DND-41 (cell line): ENCODE measurements at regions not wholly inside any gene's neighbourhood (a gene's known extent, or its start where the extent isn't known, plus 50 kb on each side); places are given as distances from the start of the nearest gene placed in this dataset.

Experiments
- ATAC-seq: fragments of 200-7000 bp; cut with Tn5 transposase; 3 replicates; pipeline ENCODE4 v1.9.1; 2021; ENCODE audit warnings: low read depth; ENCODE audit not compliant: insufficient read depth
- DNase-seq: peaks from one replicate; pipeline ENCODE4 v3.0.0-alpha.2; 2020
- H2AFZ ChIP-seq: 2 replicates; pipeline ENCODE4 v1.6.0; 2012; ENCODE audit warnings: low read depth, low read length
- H3K27ac ChIP-seq: 2 replicates; pipeline ENCODE4 v1.5.1; 2012; ENCODE audit warnings: low read length, inconsistent platforms
- H3K27me3 ChIP-seq: fragments of 200-600 bp; sonication (generic); 2 replicates; pipeline ENCODE4 v1.6.0; 2012; ENCODE audit warnings: low read length, mild to moderate bottlenecking, inconsistent platforms; ENCODE audit not compliant: insufficient read depth, poor library complexity
- H3K36me3 ChIP-seq: 2 replicates; pipeline ENCODE4 v1.5.1; 2012; ENCODE audit warnings: low read length, inconsistent platforms; ENCODE audit not compliant: insufficient read depth
- H3K4me1 ChIP-seq: 2 replicates; pipeline ENCODE4 v1.5.1; 2012; ENCODE audit warnings: mild to moderate bottlenecking, low read length; ENCODE audit not compliant: insufficient read depth
- H3K4me2 ChIP-seq: 2 replicates; pipeline ENCODE4 v1.6.0; 2012; ENCODE audit warnings: mild to moderate bottlenecking, moderate library complexity, low read length, inconsistent platforms; ENCODE audit not compliant: insufficient read depth
- H3K4me3 ChIP-seq, 2 experiments: fragments of 200-600 bp in 1 of 2; shearing (Covaris generic) in 1 of 2; 2 replicates each; pipeline ENCODE4 v1.5.1; 2012 to 2016; ENCODE audit warnings: inconsistent platforms in 2 of 2, low read length in 2 of 2, mild to moderate bottlenecking in 2 of 2, low read depth in 1 of 2, moderate library complexity in 1 of 2
- H3K79me2 ChIP-seq: 2 replicates; pipeline ENCODE4 v1.6.0; 2012; ENCODE audit warnings: low read length, inconsistent platforms; ENCODE audit not compliant: insufficient read depth
- H3K9ac ChIP-seq: 2 replicates; pipeline ENCODE4 v1.6.0; 2012; ENCODE audit warnings: low read depth, mild to moderate bottlenecking, inconsistent platforms, low read length, moderate library complexity
- H3K9me3 ChIP-seq: 2 replicates; pipeline ENCODE4 v1.5.1; 2012; ENCODE audit warnings: low read length, moderate library complexity, mild to moderate bottlenecking, inconsistent platforms; ENCODE audit not compliant: insufficient read depth, severe bottlenecking
- H4K20me1 ChIP-seq: 2 replicates; pipeline ENCODE4 v1.6.0; 2012; ENCODE audit warnings: low read length; ENCODE audit not compliant: insufficient read depth
- EZH2 ChIP-seq: IDR thresholded peaks from 3 replicates; pipeline ENCODE4 v1.6.1; 2012; ENCODE audit warnings: borderline replicate concordance, low read depth, mild to moderate bottlenecking, moderate library complexity, low read length, inconsistent platforms; ENCODE audit not compliant: severe bottlenecking
- TF ChIP-seq, protein P1 (sequence below): IDR thresholded peaks from 2 replicates; pipeline ENCODE4 v1.5.1; 2012; ENCODE audit warnings: borderline replicate concordance, low read length, moderate library complexity, mild to moderate bottlenecking; ENCODE audit not compliant: poor library complexity, severe bottlenecking; ENCODE audit errors: extremely low read depth

DNA sequence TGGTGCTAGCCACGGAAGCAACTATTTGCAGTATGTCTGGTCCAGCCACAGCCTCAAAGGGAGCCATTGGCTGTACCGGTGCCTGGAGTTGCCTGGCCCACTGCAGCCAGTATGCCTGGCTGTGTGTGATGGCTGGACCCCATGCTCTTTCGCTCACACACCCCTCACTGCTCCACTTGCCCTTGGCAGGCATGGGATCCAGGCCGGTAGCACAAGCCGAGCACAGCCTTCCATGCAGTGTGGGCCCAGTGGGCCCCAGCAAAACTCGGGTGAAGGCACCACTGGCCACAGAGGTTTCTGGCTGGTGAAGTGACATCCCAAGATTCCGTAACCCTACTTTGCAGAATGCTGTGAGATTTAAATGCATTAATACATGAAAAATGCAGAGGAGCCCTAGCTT lies 665.8 kb downstream of the PLPP3 start:
- Histone ChIP-seq H3K27ac (no peak overlapping the region), H3K4me2 (no peak overlapping the region), H3K9me3 (peaks cover 18% of the 10 kb centered on the region), H3K9ac (no peak overlapping the region), H3K4me1 (no peaks in the 10 kb centered on the region), H4K20me1 (no peaks in the 10 kb centered on the region), H3K4me3 (no peak overlapping the region), H3K36me3 (no peaks in the 10 kb centered on the region), H3K79me2 (no peaks in the 10 kb centered on the region), H3K27me3 (no peaks in the 10 kb centered on the region), H2AFZ (no peak overlapping the region)
- ATAC-seq = no peak
- TF ChIP-seq, protein P1, sequence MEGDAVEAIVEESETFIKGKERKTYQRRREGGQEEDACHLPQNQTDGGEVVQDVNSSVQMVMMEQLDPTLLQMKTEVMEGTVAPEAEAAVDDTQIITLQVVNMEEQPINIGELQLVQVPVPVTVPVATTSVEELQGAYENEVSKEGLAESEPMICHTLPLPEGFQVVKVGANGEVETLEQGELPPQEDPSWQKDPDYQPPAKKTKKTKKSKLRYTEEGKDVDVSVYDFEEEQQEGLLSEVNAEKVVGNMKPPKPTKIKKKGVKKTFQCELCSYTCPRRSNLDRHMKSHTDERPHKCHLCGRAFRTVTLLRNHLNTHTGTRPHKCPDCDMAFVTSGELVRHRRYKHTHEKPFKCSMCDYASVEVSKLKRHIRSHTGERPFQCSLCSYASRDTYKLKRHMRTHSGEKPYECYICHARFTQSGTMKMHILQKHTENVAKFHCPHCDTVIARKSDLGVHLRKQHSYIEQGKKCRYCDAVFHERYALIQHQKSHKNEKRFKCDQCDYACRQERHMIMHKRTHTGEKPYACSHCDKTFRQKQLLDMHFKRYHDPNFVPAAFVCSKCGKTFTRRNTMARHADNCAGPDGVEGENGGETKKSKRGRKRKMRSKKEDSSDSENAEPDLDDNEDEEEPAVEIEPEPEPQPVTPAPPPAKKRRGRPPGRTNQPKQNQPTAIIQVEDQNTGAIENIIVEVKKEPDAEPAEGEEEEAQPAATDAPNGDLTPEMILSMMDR = no peak
- TF ChIP-seq EZH2 = no peak
- no peak for DNase-seq

DNA sequence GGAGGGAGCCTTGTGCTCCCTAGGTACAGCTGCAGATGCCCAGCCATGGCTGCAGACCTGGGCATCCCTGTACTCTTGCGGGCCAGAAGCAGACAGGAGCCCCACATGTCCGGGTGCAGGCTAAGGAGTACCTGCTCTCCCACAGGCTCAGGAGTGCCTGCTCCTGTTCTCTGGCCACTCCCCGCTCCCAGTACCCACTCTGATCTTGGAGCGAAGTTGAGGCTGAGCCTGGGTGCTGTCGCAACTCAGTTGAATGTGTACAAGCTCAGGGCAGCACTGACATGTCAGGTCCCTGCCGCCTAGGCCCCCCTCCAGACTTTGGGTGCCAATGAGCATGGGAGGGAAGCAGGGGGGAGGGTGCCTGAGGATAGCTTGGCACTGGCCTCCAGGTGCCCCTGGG lies 666.9 kb downstream of the PLPP3 start:
- no peak overlapping the region for H3K4me2 ChIP-seq
- no peak overlapping the region for H3K27ac ChIP-seq
- DNase-seq = no peak
- H3K9ac ChIP-seq = no peak overlapping the region
- no peak for ATAC-seq
- peaks cover 18% of the 10 kb centered on the region for H3K9me3 ChIP-seq
- no peaks in the 10 kb centered on the region for H4K20me1 ChIP-seq
- no peak overlapping the region for H3K4me3 ChIP-seq
- H3K4me1 ChIP-seq = no peaks in the 10 kb centered on the region
- no peaks in the 10 kb centered on the region for H3K79me2 ChIP-seq
- no peaks in the 10 kb centered on the region for H3K27me3 ChIP-seq
- no peak overlapping the region for H2AFZ ChIP-seq
- H3K36me3 ChIP-seq = no peaks in the 10 kb centered on the region
- TF ChIP-seq EZH2 = no peak
- TF ChIP-seq, protein P1 = no peak

DNA sequence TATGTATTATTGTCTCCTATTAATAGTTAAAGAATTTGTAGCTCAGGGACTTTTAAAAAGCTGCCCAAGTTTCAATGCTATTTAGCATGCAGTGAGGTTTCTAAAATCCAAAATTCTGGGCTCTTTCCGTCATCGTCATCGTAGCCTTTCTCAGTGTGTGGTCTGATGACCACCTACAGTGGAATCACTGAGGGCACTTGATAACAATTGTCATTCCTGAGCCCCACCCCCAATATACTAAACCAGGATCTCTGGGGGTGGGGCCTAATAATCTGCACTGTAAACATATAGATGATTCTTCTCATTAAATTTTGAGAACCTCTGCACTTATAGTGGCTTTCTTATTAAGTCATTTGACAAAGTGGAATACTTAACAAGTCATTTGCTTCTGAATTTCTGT lies 674.8 kb downstream of the PLPP3 start:
- H3K27me3 ChIP-seq = no peaks in the 10 kb centered on the region
- TF ChIP-seq EZH2 = no peak
- TF ChIP-seq, protein P1 = no peak
- H3K4me1 ChIP-seq = no peaks in the 10 kb centered on the region
- no peak for DNase-seq
- ATAC-seq = no peak
- no peak overlapping the region for H3K9ac ChIP-seq
- H2AFZ ChIP-seq = no peak overlapping the region
- no peak overlapping the region for H3K4me3 ChIP-seq
- no peaks in the 10 kb centered on the region for H3K36me3 ChIP-seq
- H3K27ac ChIP-seq = no peak overlapping the region
- no peaks in the 10 kb centered on the region for H4K20me1 ChIP-seq
- H3K79me2 ChIP-seq = no peaks in the 10 kb centered on the region
- H3K4me2 ChIP-seq = no peak overlapping the region
- H3K9me3 ChIP-seq = no peaks in the 10 kb centered on the region

DNA sequence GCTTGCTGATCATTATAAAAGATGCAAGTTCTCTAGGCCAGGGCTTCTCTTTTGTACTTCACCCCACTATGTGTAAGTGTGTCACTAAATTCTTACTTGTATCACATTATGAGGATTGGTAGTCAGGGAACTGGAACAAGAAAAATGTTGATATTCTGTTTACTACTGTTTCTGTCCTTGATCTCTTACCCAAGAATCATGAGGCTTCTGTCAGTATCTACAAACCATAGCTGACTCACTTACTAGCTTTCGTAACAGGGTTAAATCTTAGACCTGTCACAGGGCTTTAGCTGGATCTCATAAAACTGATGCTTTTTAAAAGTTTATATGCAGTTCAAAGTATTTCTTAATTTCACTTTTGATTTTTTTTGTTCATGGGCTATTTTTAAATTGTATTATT lies 681.2 kb downstream of the PLPP3 start:
- Histone ChIP-seq H3K4me2 (no peak overlapping the region), H3K79me2 (no peaks in the 10 kb centered on the region), H3K27ac (no peak overlapping the region), H4K20me1 (no peaks in the 10 kb centered on the region), H3K27me3 (no peaks in the 10 kb centered on the region), H3K4me3 (no peak overlapping the region), H3K9me3 (peaks cover 6% of the 10 kb centered on the region), H3K4me1 (no peaks in the 10 kb centered on the region), H2AFZ (no peak overlapping the region), H3K36me3 (no peaks in the 10 kb centered on the region), H3K9ac (no peak overlapping the region)
- TF ChIP-seq, protein P1 = no peak
- ATAC-seq = no peak
- DNase-seq = no peak
